HG03025 (cell line): ENCODE measurements at regions not wholly inside any gene's neighbourhood (a gene's known extent, or its start where the extent isn't known, plus 50 kb on each side); places are given as distances from the start of the nearest gene placed in this dataset.

Experiments
- ATAC-seq: cut with Tn5 transposase; IDR thresholded peaks from one replicate; pipeline ENCODE4 v1.9.1; 2021; ENCODE audit warnings: mild to moderate bottlenecking, moderate library complexity; ENCODE audit not compliant: unreplicated experiment, low FRiP score

GRCh38 chr3:86225461-86225860, 765.5 kb downstream of the VGLL3 start:
- ATAC-seq: no peak

GRCh38 chr3:86221601-86222000, 769.3 kb downstream of the VGLL3 start:
- no peak for ATAC-seq

DNA sequence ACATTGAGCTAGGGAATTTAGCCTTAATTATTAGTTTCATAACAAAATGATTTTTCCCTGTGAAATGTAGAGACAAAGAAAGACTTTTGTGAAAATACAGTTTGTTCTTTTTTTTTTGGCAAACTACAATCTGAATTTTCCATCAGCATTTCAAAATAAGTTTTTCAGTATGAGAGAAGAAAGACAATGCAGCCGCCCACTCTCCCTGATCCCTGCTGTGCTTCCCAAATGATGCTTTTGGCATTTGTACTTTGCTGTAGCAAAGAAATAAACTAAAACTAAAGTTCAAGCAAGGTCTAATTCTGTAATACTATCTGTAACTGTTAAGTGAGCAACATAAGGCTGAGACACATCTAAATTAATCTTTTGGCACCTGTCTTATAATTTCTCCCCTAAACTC, 782.2 kb downstream of the VGLL3 start:
- no peak for ATAC-seq

DNA sequence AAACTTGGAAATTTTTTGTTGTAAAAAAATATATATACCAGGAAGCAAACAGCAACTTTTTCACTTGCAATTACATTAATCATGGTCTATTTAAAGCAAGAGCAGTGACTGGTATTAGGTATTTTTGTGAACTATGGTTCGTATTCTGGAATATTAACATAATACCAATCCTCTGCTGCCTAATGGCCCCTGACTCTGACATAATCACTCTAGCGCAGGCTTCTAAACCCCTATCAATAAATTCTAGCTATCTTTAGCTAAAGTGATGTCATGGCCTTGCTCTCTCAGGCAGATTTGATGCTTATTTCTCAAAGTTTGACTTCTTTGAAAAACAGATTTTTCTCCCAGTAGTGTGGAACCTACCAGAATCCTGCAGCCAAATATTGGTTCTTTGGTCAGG, 808.3 kb downstream of the VGLL3 start:
- no peak for ATAC-seq

GRCh38 chr3:86180696-86181095, 810.3 kb downstream of the VGLL3 start:
- ATAC-seq: no peak

GRCh38 chr3:86178095-86178494, 812.9 kb downstream of the VGLL3 start:
- ATAC-seq: no peak

DNA sequence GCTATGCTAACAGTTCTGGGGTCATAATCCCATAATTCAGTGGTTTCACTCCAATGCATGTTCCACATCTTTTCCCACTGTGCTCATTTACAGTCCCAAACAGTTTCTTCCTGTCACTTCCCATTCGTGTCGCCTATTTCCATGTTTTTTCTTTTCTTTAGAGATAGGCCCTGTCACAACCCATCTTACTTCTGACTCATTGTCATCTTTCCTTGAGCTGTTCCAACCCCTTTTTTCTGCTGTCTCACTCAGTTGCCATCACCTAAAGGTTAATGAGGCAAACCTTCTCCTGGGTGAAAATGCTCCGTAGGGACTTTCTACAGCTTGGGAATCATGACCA, 814.5 kb downstream of the VGLL3 start:
- ATAC-seq: no peak

- ATAC-seq: no peak
Measured at GRCh38 chr3:86175593-86176444, 815.1 kb downstream of the VGLL3 start.

GRCh38 chr3:86175051-86175536, 815.9 kb downstream of the VGLL3 start:
- no peak for ATAC-seq

DNA sequence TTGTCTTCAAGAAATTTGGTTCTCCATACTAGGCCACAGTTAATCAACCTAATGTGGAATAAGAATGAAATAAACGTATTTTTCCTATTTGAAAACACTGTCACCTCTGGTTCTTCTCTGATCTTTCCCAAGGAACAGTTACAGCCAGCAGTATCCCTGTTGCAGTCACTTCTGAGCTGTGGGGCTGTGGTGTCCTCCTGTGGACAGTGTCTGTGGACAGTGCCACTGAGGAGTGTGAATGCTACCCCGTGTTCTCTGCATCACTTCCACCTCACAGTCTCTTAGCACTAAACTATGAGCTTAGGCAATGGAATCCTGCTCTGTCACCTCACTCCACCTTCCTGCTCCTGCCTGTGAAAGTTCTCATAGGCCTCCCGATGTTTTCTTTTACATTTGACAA, 817.5 kb downstream of the VGLL3 start:
- no peak for ATAC-seq

GRCh38 chr3:86168512-86168911, 822.4 kb downstream of the VGLL3 start:
- no peak for ATAC-seq

DNA sequence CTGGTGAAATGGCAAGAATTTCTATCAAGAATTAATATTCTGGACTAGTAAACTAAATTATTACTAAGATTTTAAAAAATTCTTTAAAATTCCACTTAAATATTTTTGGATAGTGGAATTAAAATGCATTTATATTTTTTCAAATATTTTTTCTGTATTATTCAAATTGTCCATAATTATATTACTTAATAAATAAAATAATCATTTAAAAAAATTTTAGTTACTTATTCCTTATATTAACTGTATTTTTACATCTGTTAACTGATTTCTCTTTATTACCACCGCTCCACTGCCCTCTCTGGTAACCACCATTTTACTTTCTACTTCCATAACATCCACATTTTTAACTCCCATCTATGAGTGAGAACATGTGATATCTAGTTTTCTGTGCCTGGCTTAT, 828.4 kb downstream of the VGLL3 start:
- no peak for ATAC-seq

GRCh38 chr3:86161493-86161892, 829.5 kb downstream of the VGLL3 start:
- ATAC-seq: no peak

- no peak for ATAC-seq
Measured at GRCh38 chr3:86152620-86153019, 838.3 kb downstream of the VGLL3 start.

GRCh38 chr3:86149054-86149453, 841.9 kb downstream of the VGLL3 start:
- no peak for ATAC-seq

DNA sequence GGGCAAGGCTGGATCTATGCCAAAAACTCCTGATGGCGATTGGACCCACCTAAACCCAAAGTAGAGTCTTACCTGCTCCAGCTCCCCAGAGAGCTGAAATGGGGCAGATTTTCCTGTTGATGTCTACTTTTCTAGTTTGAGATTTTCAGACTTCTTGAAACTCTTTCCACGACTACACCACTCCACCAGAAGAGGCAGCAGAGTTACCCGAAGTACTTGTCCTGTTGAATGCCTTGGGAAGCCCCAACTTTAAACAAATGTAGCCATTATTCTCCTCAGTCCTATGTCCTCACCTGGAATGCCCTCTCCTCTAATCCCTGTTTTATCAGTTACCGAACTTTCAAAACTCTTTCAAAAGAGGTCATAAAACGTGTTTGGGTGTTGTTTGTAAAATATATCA, 843.8 kb downstream of the VGLL3 start:
- ATAC-seq: no peak

- ATAC-seq: no peak
Measured at GRCh38 chr3:86126552-86126951, 864.4 kb downstream of the VGLL3 start.
